ENCODE measurements at regions not wholly inside any gene's neighbourhood (a gene's known extent, or its start where the extent isn't known, plus 50 kb on each side); places are given as distances from the start of the nearest gene placed in this dataset.

DNA sequence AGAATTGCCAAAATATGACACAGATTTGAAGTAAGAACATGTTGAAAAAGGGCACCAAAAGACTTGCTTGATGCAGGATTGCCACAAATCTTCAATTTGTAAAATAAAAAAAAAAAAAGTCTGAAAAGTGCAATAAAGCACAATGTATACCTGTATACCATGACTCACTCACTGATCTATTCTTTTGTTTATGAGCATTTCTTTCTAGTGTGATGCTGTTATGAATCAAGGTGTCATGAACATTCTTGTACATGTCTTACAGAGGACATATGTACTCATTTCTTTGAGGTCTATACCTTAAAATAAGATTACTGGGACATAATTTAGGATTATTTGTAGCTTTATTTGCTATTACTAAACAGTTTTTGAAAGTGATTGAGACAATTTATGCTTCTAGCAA lies 464.9 kb upstream of the RBMS3 start:
- Histone ChIP-seq H3K9me3 (no peaks in the 10 kb centered on the region), H3K4me1 (no peaks in the 10 kb centered on the region), H3K4me3 (no peak overlapping the region), H3K27me3 (no peaks in the 10 kb centered on the region), H3K27ac (no peak overlapping the region), H3K36me3 (no peaks in the 10 kb centered on the region)
- intact Hi-C loops (cut with DNase I; ENCODE audit: low total_unique reads) (no loop called here), in situ Hi-C loops (cut with MboI; ENCODE audit: low pct_ligation_motif_present in 1 of 4, low pct_unique_long_range_greater_than_20kb in 1 of 4, low sequenced_read_pairs in 3 of 4) (no loop called here)
- TF ChIP-seq POLR2AphosphoS5 (IDR thresholded peaks at IDR 0.05): no peak
- TF ChIP-seq POLR2A (IDR thresholded peaks at IDR 0.05): no peak
- TF ChIP-seq, protein P1, sequence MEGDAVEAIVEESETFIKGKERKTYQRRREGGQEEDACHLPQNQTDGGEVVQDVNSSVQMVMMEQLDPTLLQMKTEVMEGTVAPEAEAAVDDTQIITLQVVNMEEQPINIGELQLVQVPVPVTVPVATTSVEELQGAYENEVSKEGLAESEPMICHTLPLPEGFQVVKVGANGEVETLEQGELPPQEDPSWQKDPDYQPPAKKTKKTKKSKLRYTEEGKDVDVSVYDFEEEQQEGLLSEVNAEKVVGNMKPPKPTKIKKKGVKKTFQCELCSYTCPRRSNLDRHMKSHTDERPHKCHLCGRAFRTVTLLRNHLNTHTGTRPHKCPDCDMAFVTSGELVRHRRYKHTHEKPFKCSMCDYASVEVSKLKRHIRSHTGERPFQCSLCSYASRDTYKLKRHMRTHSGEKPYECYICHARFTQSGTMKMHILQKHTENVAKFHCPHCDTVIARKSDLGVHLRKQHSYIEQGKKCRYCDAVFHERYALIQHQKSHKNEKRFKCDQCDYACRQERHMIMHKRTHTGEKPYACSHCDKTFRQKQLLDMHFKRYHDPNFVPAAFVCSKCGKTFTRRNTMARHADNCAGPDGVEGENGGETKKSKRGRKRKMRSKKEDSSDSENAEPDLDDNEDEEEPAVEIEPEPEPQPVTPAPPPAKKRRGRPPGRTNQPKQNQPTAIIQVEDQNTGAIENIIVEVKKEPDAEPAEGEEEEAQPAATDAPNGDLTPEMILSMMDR (IDR thresholded peaks at IDR 0.05): no peak
- TF ChIP-seq EP300 (IDR thresholded peaks at IDR 0.05; ENCODE audit: low read depth): no peak
- no peak for DNase-seq

DNA sequence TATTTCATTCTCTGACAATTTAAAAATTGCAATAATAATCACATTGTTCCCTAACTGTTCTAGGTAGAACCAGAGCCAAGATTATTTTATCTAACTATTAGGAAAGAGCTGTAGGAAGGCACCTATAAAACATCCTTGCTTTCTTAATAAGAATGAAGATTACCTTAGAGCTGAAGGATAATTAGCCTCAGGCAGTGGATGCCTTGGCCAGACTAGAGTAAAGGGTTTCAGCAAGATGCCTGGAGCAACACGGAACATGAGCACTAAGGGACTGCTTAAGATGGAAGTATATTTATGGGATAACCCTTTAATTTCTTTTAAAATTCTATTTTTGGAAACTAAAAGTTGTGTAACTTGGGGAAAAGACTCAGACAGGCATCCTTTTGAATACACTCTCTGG lies 456.6 kb upstream of the RBMS3 start:
- intact Hi-C loops (cut with DNase I; ENCODE audit: low total_unique reads): no loop called here
- no peaks in the 10 kb centered on the region for H3K4me1 ChIP-seq
- H3K36me3 ChIP-seq: no peaks in the 10 kb centered on the region
- no peaks in the 10 kb centered on the region for H3K9me3 ChIP-seq
- no peak overlapping the region for H3K27ac ChIP-seq
- TF ChIP-seq EP300 (IDR thresholded peaks at IDR 0.05; ENCODE audit: low read depth): no peak
- TF ChIP-seq POLR2AphosphoS5 (IDR thresholded peaks at IDR 0.05): no peak
- TF ChIP-seq POLR2A (IDR thresholded peaks at IDR 0.05): no peak
- TF ChIP-seq, protein P1 (IDR thresholded peaks at IDR 0.05): no peak
- in situ Hi-C loops (cut with MboI; ENCODE audit: low pct_ligation_motif_present in 1 of 4, low pct_unique_long_range_greater_than_20kb in 1 of 4, low sequenced_read_pairs in 3 of 4): no loop called here
- H3K4me3 ChIP-seq: no peak overlapping the region
- WGBS, 2 donors (ENCODE audit: low coverage in 1 of 2): 68 to 75% methylated on average over 1 of the region's 1 CpG
- no peak for DNase-seq
- no peaks in the 10 kb centered on the region for H3K27me3 ChIP-seq

DNA sequence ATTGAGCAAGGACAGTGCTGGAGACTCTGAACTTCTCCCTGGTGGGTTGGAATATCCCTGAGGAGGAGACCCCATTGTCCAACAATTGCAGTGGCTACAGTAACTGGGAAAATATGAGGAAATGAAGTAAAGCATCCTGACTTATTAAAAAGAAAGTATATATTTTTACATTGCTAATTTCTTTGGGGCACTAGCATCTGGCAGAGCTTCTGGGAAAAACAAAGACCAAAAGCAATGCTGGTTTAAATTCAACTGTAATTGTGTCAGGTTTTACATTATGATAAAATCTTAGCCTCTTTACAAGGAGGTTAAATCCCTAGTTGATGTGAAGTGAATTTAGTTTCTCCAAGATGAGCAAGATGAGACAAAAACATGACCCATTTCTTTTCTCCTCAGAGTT lies 454.0 kb upstream of the RBMS3 start:
- no peaks in the 10 kb centered on the region for H3K4me1 ChIP-seq
- DNase-seq: no peak
- H3K9me3 ChIP-seq: no peaks in the 10 kb centered on the region
- in situ Hi-C loops (cut with MboI; ENCODE audit: low pct_ligation_motif_present in 1 of 4, low pct_unique_long_range_greater_than_20kb in 1 of 4, low sequenced_read_pairs in 3 of 4): no loop called here
- intact Hi-C loops (cut with DNase I; ENCODE audit: low total_unique reads): no loop called here
- H3K27me3 ChIP-seq: no peaks in the 10 kb centered on the region
- no peak overlapping the region for H3K27ac ChIP-seq
- H3K36me3 ChIP-seq: no peaks in the 10 kb centered on the region
- no peak overlapping the region for H3K4me3 ChIP-seq
- TF ChIP-seq POLR2A (IDR thresholded peaks at IDR 0.05) (no peak), EP300 (IDR thresholded peaks at IDR 0.05; ENCODE audit: low read depth) (no peak), POLR2AphosphoS5 (IDR thresholded peaks at IDR 0.05) (no peak)
- TF ChIP-seq, protein P1 (IDR thresholded peaks at IDR 0.05): no peak

DNA sequence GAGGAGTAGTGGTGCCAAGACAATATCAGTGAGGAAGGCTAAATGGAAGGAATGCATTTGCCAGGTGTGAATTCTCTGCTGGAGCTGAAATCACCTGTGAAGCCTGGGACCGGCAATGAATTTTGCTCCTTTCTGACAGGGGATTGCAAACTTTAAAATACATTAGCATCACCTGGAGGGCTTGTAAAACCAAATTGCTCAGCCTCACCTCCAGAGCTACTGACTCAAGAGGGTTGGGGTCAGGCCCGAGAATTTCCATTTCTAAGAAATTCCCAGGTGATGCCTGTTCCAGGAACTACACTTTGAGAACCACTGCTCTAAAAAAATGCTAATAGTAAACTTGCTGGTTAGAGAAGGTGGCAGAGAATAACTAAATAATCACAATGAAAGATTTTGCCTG lies 445.6 kb upstream of the RBMS3 start:
- Histone ChIP-seq H3K4me3 (no peak overlapping the region), H3K9me3 (no peaks in the 10 kb centered on the region), H3K36me3 (no peaks in the 10 kb centered on the region), H3K27ac (no peak overlapping the region), H3K27me3 (no peaks in the 10 kb centered on the region), H3K4me1 (no peaks in the 10 kb centered on the region)
- 41 to 60% methylated on average over 1 to 2 of the region's 2 CpGs for WGBS, 2 donors (ENCODE audit: low coverage in 1 of 2)
- in situ Hi-C loops (cut with MboI; ENCODE audit: low pct_ligation_motif_present in 1 of 4, low pct_unique_long_range_greater_than_20kb in 1 of 4, low sequenced_read_pairs in 3 of 4) (no loop called here), intact Hi-C loops (cut with DNase I; ENCODE audit: low total_unique reads) (no loop called here)
- TF ChIP-seq POLR2A (IDR thresholded peaks at IDR 0.05): no peak
- TF ChIP-seq POLR2AphosphoS5 (IDR thresholded peaks at IDR 0.05): no peak
- TF ChIP-seq EP300 (IDR thresholded peaks at IDR 0.05; ENCODE audit: low read depth): no peak
- TF ChIP-seq, protein P1 (IDR thresholded peaks at IDR 0.05): no peak
- DNase-seq: no peak

All from transverse colon (tissue), 4 donors.